ENCODE measurements at regions not wholly inside any gene's neighbourhood (a gene's known extent, or its start where the extent isn't known, plus 50 kb on each side); places are given as distances from the start of the nearest gene placed in this dataset.

GRCh38 chr5:56648460-56649034, 166.8 kb upstream of the MAP3K1 start (continued):
- no peak for TF ChIP-seq ZNF780A (CRISPR knock-in tag; IDR thresholded peaks at IDR 0.05)

DNA sequence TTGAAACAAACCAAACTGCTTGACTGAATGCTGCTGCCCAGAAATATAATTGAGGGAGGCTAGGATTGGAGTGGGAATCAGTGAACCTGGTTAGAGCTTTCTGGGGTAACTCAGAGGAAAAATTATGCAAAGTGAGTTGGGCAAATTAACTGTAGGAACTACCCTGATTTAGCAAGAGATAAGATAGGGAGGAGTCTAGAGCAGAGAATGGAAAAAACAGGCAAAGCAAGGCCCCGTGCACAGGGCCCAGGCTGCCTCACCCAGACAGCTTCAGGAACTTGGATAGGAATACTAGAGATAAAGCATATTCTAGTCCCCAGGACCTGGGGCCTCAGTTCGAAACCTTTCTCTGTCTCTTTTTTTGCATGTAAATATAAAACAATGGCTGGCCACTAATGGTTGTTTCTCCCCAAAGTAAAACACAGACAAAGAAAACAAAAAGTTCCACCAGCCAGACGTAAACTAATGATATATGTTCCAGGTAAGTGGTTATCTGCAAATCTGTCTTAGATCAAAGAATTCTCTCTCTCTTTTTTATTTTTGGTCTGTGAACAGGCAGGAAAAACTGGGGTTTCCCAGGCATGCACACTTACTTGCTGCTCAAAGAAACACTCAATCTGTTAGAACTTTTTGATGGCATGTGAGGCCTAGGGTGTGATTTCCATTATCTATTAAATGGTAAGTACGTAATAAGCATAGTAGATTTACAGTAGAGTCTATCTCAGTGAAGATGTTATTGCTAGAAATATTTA, 168.1 kb upstream of the MAP3K1 start:
- no peaks in the 10 kb centered on the region for H3K79me2 ChIP-seq (ENCODE audit: control insufficient read depth, insufficient read depth, low read length)
- no peak overlapping the region for H3K4me2 ChIP-seq (ENCODE audit: insufficient read depth, low read length)
- no TSS peak for BruUV-seq (replicated peaks)
- ChIA-PET POLR2A (no interaction called here), CTCF (ENCODE audit: low intra/inter-chr PET ratio) (no interaction called here)
- no peaks in the 10 kb centered on the region for H3K4me1 ChIP-seq (replicated peaks in 1 of 2; ENCODE audit: control insufficient read depth in 2 of 2, insufficient read depth in 2 of 2, low read length in 2 of 2)
- no peaks in the 10 kb centered on the region for H3K9me3 ChIP-seq (replicated peaks; ENCODE audit: control insufficient read depth, insufficient read depth, low read depth, low read length)
- TF ChIP-seq RBM22 (IDR thresholded peaks at IDR 0.05; ENCODE audit: low read depth, low read length, poor library complexity, severe bottlenecking) (no peak), MEF2A (IDR thresholded peaks at IDR 0.05; ENCODE audit: control insufficient read depth, low read depth, low read length) (no peak), SRSF1 (IDR thresholded peaks at IDR 0.05; ENCODE audit: low read depth, low read length) (no peak), GABPA (tag; conservative IDR thresholded peaks at IDR 0.05; ENCODE audit: low read depth) (no peak), EWSR1 (IDR thresholded peaks at IDR 0.05; ENCODE audit: borderline replicate concordance, low read depth, partially characterized antibody) (no peak), ZNF174 (CRISPR knock-in tag; IDR thresholded peaks at IDR 0.05) (no peak), ZNF518B (CRISPR knock-in tag; IDR thresholded peaks at IDR 0.05) (no peak), TEAD1 (CRISPR knock-in tag; IDR thresholded peaks at IDR 0.05) (no peak), RBM17 (IDR thresholded peaks at IDR 0.05; ENCODE audit: borderline replicate concordance, low read depth, low read length) (no peak), COPS2 (conservative IDR thresholded peaks at IDR 0.05) (no peak), FOXP1 (CRISPR knock-in tag; IDR thresholded peaks at IDR 0.05) (no peak), HDAC3 (IDR thresholded peaks at IDR 0.05; ENCODE audit: borderline replicate concordance, partially characterized antibody) (no peak), KLF6 (CRISPR knock-in tag; IDR thresholded peaks at IDR 0.05; ENCODE audit: borderline replicate concordance) (no peak)
- TF ChIP-seq, protein P1, sequence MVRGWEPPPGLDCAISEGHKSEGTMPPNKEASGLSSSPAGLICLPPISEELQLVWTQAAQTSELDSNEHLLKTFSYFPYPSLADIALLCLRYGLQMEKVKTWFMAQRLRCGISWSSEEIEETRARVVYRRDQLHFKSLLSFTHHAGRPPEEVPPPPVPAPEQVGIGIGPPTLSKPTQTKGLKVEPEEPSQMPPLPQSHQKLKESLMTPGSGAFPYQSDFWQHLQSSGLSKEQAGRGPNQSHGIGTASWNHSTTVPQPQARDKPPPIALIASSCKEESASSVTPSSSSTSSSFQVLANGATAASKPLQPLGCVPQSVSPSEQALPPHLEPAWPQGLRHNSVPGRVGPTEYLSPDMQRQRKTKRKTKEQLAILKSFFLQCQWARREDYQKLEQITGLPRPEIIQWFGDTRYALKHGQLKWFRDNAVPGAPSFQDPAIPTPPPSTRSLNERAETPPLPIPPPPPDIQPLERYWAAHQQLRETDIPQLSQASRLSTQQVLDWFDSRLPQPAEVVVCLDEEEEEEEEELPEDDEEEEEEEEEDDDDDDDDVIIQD (CRISPR knock-in tag; IDR thresholded peaks at IDR 0.05), result no peak
- no peak overlapping the region for H3K9ac ChIP-seq (ENCODE audit: insufficient read depth in 1 of 2, low read depth in 2 of 2, low read length in 2 of 2)
- no peak for DNase-seq (ENCODE audit: extremely low read depth in 1 of 4, low spot score in 3 of 4)
- H3K27ac ChIP-seq (ENCODE audit: extremely low read depth, low read depth, low read length), result no peak overlapping the region
- H3K36me3 ChIP-seq (ENCODE audit: control insufficient read depth, insufficient read depth, low read length), result no peaks in the 10 kb centered on the region
- no peak overlapping the region for H3K4me3 ChIP-seq
- in situ Hi-C loops (cut with MboI) (no loop called here), intact Hi-C loops (cut with micrococcal nuclease) (no loop called here)
- no peak for ATAC-seq
- no peaks in the 10 kb centered on the region for H3K9me1 ChIP-seq (ENCODE audit: control insufficient read depth, insufficient read depth, low read length)
- peaks cover 6 to 8% of the 10 kb centered on the region in 2 experiments; a peak in 4 of 5 replicates for H3K27me3 ChIP-seq (ENCODE audit: control insufficient read depth in 2 of 2, insufficient read depth in 2 of 2, low read length in 2 of 2)
- no peak for FAIRE-seq
- no peak overlapping the region for H2AFZ ChIP-seq (ENCODE audit: low read depth, low read length)
- H4K20me1 ChIP-seq (replicated peaks; ENCODE audit: control insufficient read depth, insufficient read depth, low read length), result no peaks in the 10 kb centered on the region
- WGBS (ENCODE audit: insufficient coverage, low coverage, missing lambda C conversion rate), result 5% methylated on average over 4 of the region's 4 CpGs

Data from K562 (cell line).